ENCODE measurements at regions not wholly inside any gene's neighbourhood (a gene's known extent, or its start where the extent isn't known, plus 50 kb on each side); places are given as distances from the start of the nearest gene placed in this dataset.

DNA sequence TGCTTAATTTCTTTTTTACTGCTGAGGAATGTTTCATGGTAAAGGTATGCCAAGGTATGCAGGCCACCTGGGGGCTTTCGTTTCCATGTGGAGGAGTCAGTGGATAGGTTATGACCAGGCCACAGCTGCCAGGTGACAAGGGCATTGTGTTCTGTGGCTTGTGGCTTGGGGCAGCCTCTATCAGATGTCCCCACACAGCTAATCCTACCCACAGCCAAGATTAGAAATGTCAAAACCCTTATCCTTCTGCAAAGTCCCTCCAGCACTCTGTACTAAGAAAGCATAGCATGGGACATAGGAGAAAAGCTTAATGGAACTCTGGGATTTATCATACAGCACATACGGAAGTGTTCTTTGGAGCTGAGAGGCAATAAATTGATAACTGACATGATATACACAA, 171.2 kb upstream of the S1PR3 start:
- no peak overlapping the region for H3K4me3 ChIP-seq
- H3K27me3 ChIP-seq = no peaks in the 10 kb centered on the region
- no peak overlapping the region for H3K27ac ChIP-seq
- TF ChIP-seq POLR2A (IDR thresholded peaks at IDR 0.05) = no peak
- TF ChIP-seq, protein P1, sequence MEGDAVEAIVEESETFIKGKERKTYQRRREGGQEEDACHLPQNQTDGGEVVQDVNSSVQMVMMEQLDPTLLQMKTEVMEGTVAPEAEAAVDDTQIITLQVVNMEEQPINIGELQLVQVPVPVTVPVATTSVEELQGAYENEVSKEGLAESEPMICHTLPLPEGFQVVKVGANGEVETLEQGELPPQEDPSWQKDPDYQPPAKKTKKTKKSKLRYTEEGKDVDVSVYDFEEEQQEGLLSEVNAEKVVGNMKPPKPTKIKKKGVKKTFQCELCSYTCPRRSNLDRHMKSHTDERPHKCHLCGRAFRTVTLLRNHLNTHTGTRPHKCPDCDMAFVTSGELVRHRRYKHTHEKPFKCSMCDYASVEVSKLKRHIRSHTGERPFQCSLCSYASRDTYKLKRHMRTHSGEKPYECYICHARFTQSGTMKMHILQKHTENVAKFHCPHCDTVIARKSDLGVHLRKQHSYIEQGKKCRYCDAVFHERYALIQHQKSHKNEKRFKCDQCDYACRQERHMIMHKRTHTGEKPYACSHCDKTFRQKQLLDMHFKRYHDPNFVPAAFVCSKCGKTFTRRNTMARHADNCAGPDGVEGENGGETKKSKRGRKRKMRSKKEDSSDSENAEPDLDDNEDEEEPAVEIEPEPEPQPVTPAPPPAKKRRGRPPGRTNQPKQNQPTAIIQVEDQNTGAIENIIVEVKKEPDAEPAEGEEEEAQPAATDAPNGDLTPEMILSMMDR (IDR thresholded peaks at IDR 0.05) = no peak
- H3K36me3 ChIP-seq = no peaks in the 10 kb centered on the region
- intact Hi-C loops (cut with DNase I; ENCODE audit: low total_unique reads) = no loop called here
- H3K4me1 ChIP-seq = no peaks in the 10 kb centered on the region
- DNase-seq = no peak
- H3K9me3 ChIP-seq = no peaks in the 10 kb centered on the region

DNA sequence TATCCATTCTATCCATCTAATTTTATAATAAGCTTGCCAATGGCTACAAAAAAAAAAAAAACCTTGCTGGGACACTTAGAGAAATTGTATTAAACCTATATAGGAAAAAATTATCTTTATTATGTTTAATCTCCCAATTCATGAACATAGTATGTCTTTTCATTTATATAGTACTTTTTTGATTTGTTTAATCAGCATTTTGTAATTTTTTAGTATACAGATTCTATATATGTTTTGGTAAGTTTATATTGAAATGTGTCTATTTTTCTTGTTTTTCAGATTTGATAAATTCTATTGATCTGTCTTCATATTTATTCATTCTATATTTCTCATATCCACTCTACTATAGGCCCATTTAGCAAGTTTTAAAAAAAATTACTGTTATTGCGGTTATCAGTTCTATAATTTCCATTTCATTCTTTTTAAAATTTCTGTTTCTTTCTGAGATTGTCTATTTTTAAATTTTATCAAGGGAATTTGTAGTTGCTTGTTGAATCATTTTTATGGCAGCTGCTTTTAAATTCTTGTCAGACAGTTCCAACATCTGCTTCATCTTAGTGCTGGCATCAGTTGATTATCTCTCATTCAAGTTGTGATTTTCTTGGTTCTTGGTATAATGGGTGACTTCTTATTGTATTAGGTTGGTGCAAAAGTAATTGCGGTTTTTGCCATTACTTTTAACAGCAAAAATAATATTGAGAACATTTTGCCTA, 170.1 kb upstream of the S1PR3 start:
- TF ChIP-seq, protein P1 (IDR thresholded peaks at IDR 0.05) = no peak
- no peak for TF ChIP-seq POLR2A (IDR thresholded peaks at IDR 0.05)
- Histone ChIP-seq H3K4me3 (no peak overlapping the region), H3K27me3 (no peaks in the 10 kb centered on the region), H3K4me1 (no peaks in the 10 kb centered on the region), H3K9me3 (no peaks in the 10 kb centered on the region), H3K36me3 (no peaks in the 10 kb centered on the region), H3K27ac (no peak overlapping the region)
- DNase-seq = no peak
- intact Hi-C loops (cut with DNase I; ENCODE audit: low total_unique reads) = no loop called here

DNA sequence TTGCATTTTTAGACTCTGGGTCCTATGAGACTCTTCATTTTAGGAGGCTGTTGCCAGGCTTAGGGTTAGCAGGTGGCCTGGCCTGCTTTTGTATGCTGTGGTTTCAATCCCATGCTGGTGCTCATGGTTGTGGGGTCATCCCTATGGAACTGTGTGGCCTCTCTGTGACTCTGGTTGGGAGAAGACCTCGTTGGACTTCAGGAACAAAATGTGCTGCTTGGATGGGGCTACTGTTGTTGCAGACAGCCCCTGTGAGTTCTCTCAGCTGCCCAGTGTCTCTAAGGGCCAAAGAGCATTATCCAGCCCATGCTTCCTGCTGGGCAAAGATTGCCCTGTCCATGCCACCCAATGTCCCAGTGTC, 169.5 kb upstream of the S1PR3 start:
- H3K36me3 ChIP-seq = no peaks in the 10 kb centered on the region
- intact Hi-C loops (cut with DNase I; ENCODE audit: low total_unique reads) = no loop called here
- H3K4me1 ChIP-seq = no peaks in the 10 kb centered on the region
- TF ChIP-seq, protein P1 (IDR thresholded peaks at IDR 0.05) = no peak
- no peak for TF ChIP-seq POLR2A (IDR thresholded peaks at IDR 0.05)
- no peak overlapping the region for H3K27ac ChIP-seq
- no peaks in the 10 kb centered on the region for H3K27me3 ChIP-seq
- DNase-seq = no peak
- H3K4me3 ChIP-seq = no peak overlapping the region
- no peaks in the 10 kb centered on the region for H3K9me3 ChIP-seq

DNA sequence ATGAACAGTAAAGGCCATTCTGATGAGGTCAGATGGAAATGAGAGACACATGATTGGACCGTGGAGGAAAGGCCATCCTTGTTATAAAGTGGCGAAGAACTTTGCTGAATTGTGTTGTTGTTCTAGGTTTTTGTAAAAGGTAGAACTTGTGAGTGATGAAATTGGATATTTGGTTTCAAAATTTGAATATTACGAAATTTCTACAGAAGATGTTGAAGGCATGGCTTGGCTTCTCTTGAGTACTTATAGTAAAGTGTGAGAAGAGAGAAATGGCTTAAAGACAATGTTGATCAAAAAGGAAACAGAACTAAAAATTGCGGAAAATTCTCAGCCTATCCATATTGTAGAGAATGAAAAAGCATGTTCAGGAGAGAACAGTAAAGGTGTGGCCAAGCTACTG, 166.6 kb upstream of the S1PR3 start:
- Histone ChIP-seq H3K9me3 (no peaks in the 10 kb centered on the region), H3K4me3 (no peak overlapping the region), H3K27ac (no peak overlapping the region), H3K27me3 (no peaks in the 10 kb centered on the region), H3K36me3 (no peaks in the 10 kb centered on the region), H3K4me1 (peaks cover 0 to 12% of the 10 kb centered on the region in 2 donors)
- DNase-seq = no peak
- TF ChIP-seq POLR2A (IDR thresholded peaks at IDR 0.05) = no peak
- TF ChIP-seq, protein P1 (IDR thresholded peaks at IDR 0.05) = no peak
- intact Hi-C loops (cut with DNase I; ENCODE audit: low total_unique reads) = no loop called here

DNA sequence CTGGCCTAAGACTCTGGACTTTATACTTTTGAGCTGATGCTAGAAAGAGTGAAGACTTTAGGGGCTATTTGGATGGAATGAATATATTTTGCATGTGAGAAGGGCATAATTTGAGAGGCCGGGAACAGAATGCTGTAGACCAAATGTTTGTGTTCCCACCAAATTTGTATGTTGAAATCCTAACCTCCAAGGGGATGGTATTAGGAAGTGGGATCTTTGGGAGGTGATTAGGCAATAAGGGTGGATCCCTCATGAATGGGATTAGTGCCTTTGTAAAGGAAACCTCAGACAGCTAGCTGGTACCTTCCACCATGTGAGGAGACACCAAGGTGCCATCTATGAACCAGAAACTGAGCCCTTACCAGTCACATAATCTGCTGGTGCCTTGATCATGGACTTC, 165.1 kb upstream of the S1PR3 start:
- Histone ChIP-seq H3K4me1 (peaks cover 0 to 12% of the 10 kb centered on the region in 2 donors), H3K36me3 (no peaks in the 10 kb centered on the region), H3K4me3 (no peak overlapping the region), H3K9me3 (no peaks in the 10 kb centered on the region), H3K27ac (no peak overlapping the region), H3K27me3 (no peaks in the 10 kb centered on the region)
- no peak for DNase-seq
- TF ChIP-seq POLR2A (IDR thresholded peaks at IDR 0.05) = no peak
- TF ChIP-seq, protein P1 (IDR thresholded peaks at IDR 0.05) = no peak
- intact Hi-C loops (cut with DNase I; ENCODE audit: low total_unique reads) = no loop called here
